Neural crest cell (in vitro differentiated cells): ENCODE measurements at regions not wholly inside any gene's neighbourhood (a gene's known extent, or its start where the extent isn't known, plus 50 kb on each side); places are given as distances from the start of the nearest gene placed in this dataset.

ENCODE experiments used
- DNase-seq: peaks from one replicate; pipeline ENCODE4 v3.0.0; 2021; ENCODE audit warnings: low read depth, mixed read lengths, low spot score
- H3K27ac Mint-ChIP-seq: one replicate; pipeline ENCODE4 v1.8.0; 2021; ENCODE audit warnings: mild to moderate bottlenecking, mixed read lengths; ENCODE audit not compliant: unreplicated experiment
- H3K27me3 Mint-ChIP-seq: 2 replicates; pipeline ENCODE4 v1.8.0; 2021; ENCODE audit warnings: low read depth, mild to moderate bottlenecking, mixed read lengths
- H3K36me3 Mint-ChIP-seq: 2 replicates; pipeline ENCODE4 v1.8.0; 2021; ENCODE audit warnings: low read depth, mild to moderate bottlenecking, mixed read lengths
- H3K4me1 Mint-ChIP-seq: 2 replicates; pipeline ENCODE4 v1.8.0; 2021; ENCODE audit warnings: mixed read lengths
- H3K4me3 Mint-ChIP-seq: one replicate; pipeline ENCODE4 v1.8.0; 2021; ENCODE audit warnings: mild to moderate bottlenecking, mixed read lengths
- H3K9me3 Mint-ChIP-seq: 2 replicates; pipeline ENCODE4 v1.8.0; 2021; ENCODE audit warnings: mixed read lengths
- CTCF ChIP-seq: fragments of 200-600 bp; sonication (generic); conservative IDR thresholded peaks from 2 replicates; pipeline ENCODE4 v1.5.0; 2021; ENCODE audit warnings: antibody characterized with exemption, mild to moderate bottlenecking

- TF ChIP-seq CTCF: no peak
These were observed 225.4 kb downstream of the IRF8 start for GRCh38 chr16:86124321-86124720.

GRCh38 chr16:86126891-86127290 is 227.9 kb downstream of the IRF8 start:
- peaks cover 21% of the 10 kb centered on the region for H3K27me3 Mint-ChIP-seq
- H3K4me3 Mint-ChIP-seq: no peak overlapping the region
- no peak overlapping the region for H3K27ac Mint-ChIP-seq
- TF ChIP-seq CTCF: no peak
- no peak for DNase-seq
- no peaks in the 10 kb centered on the region for H3K4me1 Mint-ChIP-seq
- no peaks in the 10 kb centered on the region for H3K9me3 Mint-ChIP-seq
- H3K36me3 Mint-ChIP-seq: no peaks in the 10 kb centered on the region

More at GRCh38 chr16:86124321-86124720, 225.4 kb downstream of the IRF8 start:
- H3K9me3 Mint-ChIP-seq: no peaks in the 10 kb centered on the region
- peaks cover 46% of the 10 kb centered on the region for H3K27me3 Mint-ChIP-seq
- no peaks in the 10 kb centered on the region for H3K36me3 Mint-ChIP-seq
- DNase-seq: no peak
- H3K4me1 Mint-ChIP-seq: no peaks in the 10 kb centered on the region
- no peak overlapping the region for H3K27ac Mint-ChIP-seq
- H3K4me3 Mint-ChIP-seq: no peak overlapping the region

- Mint-ChIP-seq H3K36me3 (no peaks in the 10 kb centered on the region), H3K27me3 (peaks cover 16% of the 10 kb centered on the region), H3K4me1 (no peaks in the 10 kb centered on the region), H3K9me3 (no peaks in the 10 kb centered on the region), H3K4me3 (no peak overlapping the region), H3K27ac (no peak overlapping the region)
- DNase-seq: no peak
- TF ChIP-seq CTCF: no peak
These were observed 228.4 kb downstream of the IRF8 start for GRCh38 chr16:86127366-86127765.

GRCh38 chr16:86128246-86128645 is 229.3 kb downstream of the IRF8 start:
- TF ChIP-seq CTCF: no peak
- Mint-ChIP-seq H3K4me1 (no peaks in the 10 kb centered on the region), H3K36me3 (no peaks in the 10 kb centered on the region), H3K4me3 (no peak overlapping the region), H3K27ac (no peak overlapping the region), H3K9me3 (no peaks in the 10 kb centered on the region), H3K27me3 (peaks cover 10% of the 10 kb centered on the region)
- no peak for DNase-seq

- no peak for TF ChIP-seq CTCF
- no peaks in the 10 kb centered on the region for H3K9me3 Mint-ChIP-seq
These were observed 230.6 kb downstream of the IRF8 start for GRCh38 chr16:86129541-86129940.

GRCh38 chr16:86133377-86133776 is 234.4 kb downstream of the IRF8 start:
- DNase-seq: no peak
- Mint-ChIP-seq H3K4me1 (no peaks in the 10 kb centered on the region), H3K36me3 (no peaks in the 10 kb centered on the region), H3K27me3 (peaks cover 3% of the 10 kb centered on the region), H3K9me3 (no peaks in the 10 kb centered on the region), H3K4me3 (no peak overlapping the region), H3K27ac (no peak overlapping the region)
- TF ChIP-seq CTCF: no peak

More at GRCh38 chr16:86129541-86129940, 230.6 kb downstream of the IRF8 start:
- H3K27me3 Mint-ChIP-seq: peaks cover 8% of the 10 kb centered on the region
- no peaks in the 10 kb centered on the region for H3K36me3 Mint-ChIP-seq
- DNase-seq: no peak
- no peaks in the 10 kb centered on the region for H3K4me1 Mint-ChIP-seq
- no peak overlapping the region for H3K27ac Mint-ChIP-seq
- H3K4me3 Mint-ChIP-seq: no peak overlapping the region
